ENCODE measurements at regions not wholly inside any gene's neighbourhood (a gene's known extent, or its start where the extent isn't known, plus 50 kb on each side); places are given as distances from the start of the nearest gene placed in this dataset.
"Not testable (repeated sequence)": the region's sequence is repeated elsewhere in the genome, so short reads cannot be mapped to it uniquely, and the experiment has no call there.

DNA sequence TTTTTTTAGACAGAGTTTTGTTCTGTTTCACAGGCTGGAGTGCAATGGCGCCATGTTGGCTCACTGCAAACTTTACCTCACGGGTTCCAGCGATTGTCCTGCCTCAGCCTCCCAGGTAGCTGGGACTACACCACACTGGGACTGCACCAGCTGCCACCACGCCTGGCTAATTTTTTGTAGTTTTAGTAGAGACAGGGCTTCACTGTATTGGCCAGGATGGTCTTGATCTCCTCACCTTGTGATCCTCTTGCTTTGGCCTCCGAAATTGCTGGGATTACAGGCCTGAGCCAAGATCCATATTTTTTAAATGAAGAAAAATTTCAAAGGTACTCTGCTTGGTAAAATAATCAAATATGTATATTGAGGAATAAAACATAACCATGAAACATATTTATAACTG, 195.8 kb upstream of the TPTE start:
- POLR2A ChIA-PET; H3K36me3 ChIP-seq (ENCODE audit: control insufficient read depth in 4 of 4, insufficient read depth in 4 of 4, low read length in 3 of 4); H3K27ac ChIP-seq (ENCODE audit: insufficient read depth in 1 of 2, low read depth in 1 of 2, low read length in 2 of 2, poor library complexity in 1 of 2, severe bottlenecking in 2 of 2); H3K27me3 ChIP-seq (replicated peaks in 2 of 5; ENCODE audit: control insufficient read depth in 4 of 5, insufficient read depth in 5 of 5, low read length in 4 of 5); H3K4me1 ChIP-seq (ENCODE audit: control extremely low read depth in 1 of 4, control insufficient read depth in 4 of 4, insufficient read depth in 4 of 4, low read length in 3 of 4); CTCF ChIA-PET: not testable (repeated sequence)
- DNase-seq: peak in 1 of 3 donors; percentile 79
- Histone ChIP-seq H3K4me3 (ENCODE audit: control insufficient read depth in 1 of 7, extremely low read depth in 1 of 7, insufficient read depth in 4 of 7, low read depth in 2 of 7, low read length in 6 of 7) (peak overlapping the region in 2 of 7 experiments; percentile 37 to 40), H3K9me3 (ENCODE audit: control extremely low read depth in 1 of 5, control insufficient read depth in 4 of 5, insufficient read depth in 2 of 5, low read depth in 1 of 5, low read length in 4 of 5) (peaks cover 1 to 28% (median 5%) of the 10 kb centered on the region in 5 experiments)
- 58% methylated on average over 5 of the region's 5 CpGs for WGBS (ENCODE audit: insufficient coverage)

- H3K27ac ChIP-seq (ENCODE audit: insufficient read depth in 1 of 2, low read depth in 1 of 2, low read length in 2 of 2, poor library complexity in 1 of 2, severe bottlenecking in 2 of 2); H3K4me1 ChIP-seq (ENCODE audit: control extremely low read depth in 1 of 4, control insufficient read depth in 4 of 4, insufficient read depth in 4 of 4, low read length in 3 of 4); H3K36me3 ChIP-seq (ENCODE audit: control insufficient read depth in 4 of 4, insufficient read depth in 4 of 4, low read length in 3 of 4); POLR2A ChIA-PET; CTCF ChIA-PET; DNase-seq; H3K4me3 ChIP-seq (ENCODE audit: control insufficient read depth in 1 of 7, extremely low read depth in 1 of 7, insufficient read depth in 4 of 7, low read depth in 2 of 7, low read length in 6 of 7); H3K27me3 ChIP-seq (replicated peaks in 2 of 5; ENCODE audit: control insufficient read depth in 4 of 5, insufficient read depth in 5 of 5, low read length in 4 of 5): not testable (repeated sequence)
- 93% methylated on average over 1 of the region's 2 CpGs for WGBS (ENCODE audit: insufficient coverage)
- H3K9me3 ChIP-seq (ENCODE audit: control extremely low read depth in 1 of 5, control insufficient read depth in 4 of 5, insufficient read depth in 2 of 5, low read depth in 1 of 5, low read length in 4 of 5): peaks cover 1 to 34% (median 9%) of the 10 kb centered on the region in 5 experiments
Measured at GRCh38 chr21:10326146-10326545, 195.2 kb upstream of the TPTE start.

- H3K27me3 ChIP-seq (replicated peaks in 2 of 5; ENCODE audit: control insufficient read depth in 4 of 5, insufficient read depth in 5 of 5, low read length in 4 of 5); POLR2A ChIA-PET; H3K4me3 ChIP-seq (ENCODE audit: control insufficient read depth in 1 of 7, extremely low read depth in 1 of 7, insufficient read depth in 4 of 7, low read depth in 2 of 7, low read length in 6 of 7); H3K4me1 ChIP-seq (ENCODE audit: control extremely low read depth in 1 of 4, control insufficient read depth in 4 of 4, insufficient read depth in 4 of 4, low read length in 3 of 4); CTCF ChIA-PET; H3K36me3 ChIP-seq (ENCODE audit: control insufficient read depth in 4 of 4, insufficient read depth in 4 of 4, low read length in 3 of 4); DNase-seq; H3K27ac ChIP-seq (ENCODE audit: insufficient read depth in 1 of 2, low read depth in 1 of 2, low read length in 2 of 2, poor library complexity in 1 of 2, severe bottlenecking in 2 of 2): not testable (repeated sequence)
- peaks cover 1 to 40% (median 13%) of the 10 kb centered on the region in 5 experiments for H3K9me3 ChIP-seq (ENCODE audit: control extremely low read depth in 1 of 5, control insufficient read depth in 4 of 5, insufficient read depth in 2 of 5, low read depth in 1 of 5, low read length in 4 of 5)
- 60% methylated on average over 5 of the region's 6 CpGs for WGBS (ENCODE audit: insufficient coverage)
Measured at GRCh38 chr21:10328646-10329045, 192.7 kb upstream of the TPTE start.

DNA sequence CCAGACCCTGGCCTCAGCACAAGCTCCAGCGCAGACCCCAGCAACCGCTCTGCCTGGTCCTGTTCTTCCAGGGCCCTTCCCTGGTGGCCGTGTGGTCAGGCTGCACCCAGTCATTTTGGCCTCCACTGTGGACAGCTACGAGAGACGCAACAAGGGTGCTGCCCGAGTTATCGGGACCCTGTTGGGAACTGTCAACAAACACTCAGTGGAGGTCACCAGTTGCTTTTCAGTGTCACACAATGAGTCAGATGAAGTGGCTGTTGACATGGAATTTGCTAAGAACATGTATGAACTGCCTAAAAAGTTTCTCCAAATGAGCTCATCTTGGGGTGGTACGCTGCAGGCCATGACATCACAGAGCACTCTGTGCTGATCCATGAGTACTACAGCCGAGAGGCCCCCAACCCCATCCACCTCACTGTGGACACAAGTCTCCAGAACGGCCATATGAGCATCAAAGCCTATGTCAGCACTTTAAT, 190.7 kb upstream of the TPTE start:
- H3K27ac ChIP-seq (ENCODE audit: insufficient read depth in 1 of 2, low read depth in 1 of 2, low read length in 2 of 2, poor library complexity in 1 of 2, severe bottlenecking in 2 of 2); POLR2A ChIA-PET; H3K4me3 ChIP-seq (ENCODE audit: control insufficient read depth in 1 of 7, extremely low read depth in 1 of 7, insufficient read depth in 4 of 7, low read depth in 2 of 7, low read length in 6 of 7); H3K4me1 ChIP-seq (ENCODE audit: control extremely low read depth in 1 of 4, control insufficient read depth in 4 of 4, insufficient read depth in 4 of 4, low read length in 3 of 4); H3K27me3 ChIP-seq (replicated peaks in 2 of 5; ENCODE audit: control insufficient read depth in 4 of 5, insufficient read depth in 5 of 5, low read length in 4 of 5); DNase-seq; H3K36me3 ChIP-seq (ENCODE audit: control insufficient read depth in 4 of 4, insufficient read depth in 4 of 4, low read length in 3 of 4); CTCF ChIA-PET: not testable (repeated sequence)
- H3K9me3 ChIP-seq (ENCODE audit: control extremely low read depth in 1 of 5, control insufficient read depth in 4 of 5, insufficient read depth in 2 of 5, low read depth in 1 of 5, low read length in 4 of 5): peaks cover 1 to 37% (median 13%) of the 10 kb centered on the region in 5 experiments
- 85% methylated on average over 9 of the region's 10 CpGs for WGBS (ENCODE audit: insufficient coverage)

DNA sequence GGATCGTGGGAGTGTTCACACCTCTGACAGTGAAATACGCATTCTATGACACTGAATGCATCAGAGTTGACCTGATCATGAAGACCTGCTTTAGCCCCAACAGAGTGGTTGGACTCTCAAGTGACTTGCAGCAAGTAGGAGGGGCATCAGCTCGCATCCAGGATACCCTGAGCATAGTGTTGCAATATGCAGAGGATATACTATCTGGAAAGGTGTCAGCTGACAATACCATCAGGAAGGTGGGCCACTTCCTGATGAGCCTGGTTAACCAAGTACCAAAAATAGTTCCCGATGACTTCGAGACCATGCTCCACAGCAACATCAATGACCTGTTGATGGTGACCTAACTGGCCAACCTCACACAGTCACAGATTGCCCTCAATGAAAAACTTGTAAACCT, 190.2 kb upstream of the TPTE start:
- H3K9me3 ChIP-seq (ENCODE audit: control extremely low read depth in 1 of 5, control insufficient read depth in 4 of 5, insufficient read depth in 2 of 5, low read depth in 1 of 5, low read length in 4 of 5): peaks cover 1 to 38% (median 13%) of the 10 kb centered on the region in 5 experiments
- POLR2A ChIA-PET; CTCF ChIA-PET; H3K27me3 ChIP-seq (replicated peaks in 2 of 5; ENCODE audit: control insufficient read depth in 4 of 5, insufficient read depth in 5 of 5, low read length in 4 of 5); H3K4me1 ChIP-seq (ENCODE audit: control extremely low read depth in 1 of 4, control insufficient read depth in 4 of 4, insufficient read depth in 4 of 4, low read length in 3 of 4); H3K27ac ChIP-seq (ENCODE audit: insufficient read depth in 1 of 2, low read depth in 1 of 2, low read length in 2 of 2, poor library complexity in 1 of 2, severe bottlenecking in 2 of 2); DNase-seq; H3K36me3 ChIP-seq (ENCODE audit: control insufficient read depth in 4 of 4, insufficient read depth in 4 of 4, low read length in 3 of 4); H3K4me3 ChIP-seq (ENCODE audit: control insufficient read depth in 1 of 7, extremely low read depth in 1 of 7, insufficient read depth in 4 of 7, low read depth in 2 of 7, low read length in 6 of 7): not testable (repeated sequence)
- 84% methylated on average over 5 of the region's 5 CpGs for WGBS (ENCODE audit: insufficient coverage)

GRCh38 chr21:10332935-10333334, 188.4 kb upstream of the TPTE start:
- H3K27ac ChIP-seq (ENCODE audit: insufficient read depth in 1 of 2, low read depth in 1 of 2, low read length in 2 of 2, poor library complexity in 1 of 2, severe bottlenecking in 2 of 2); H3K27me3 ChIP-seq (replicated peaks in 2 of 5; ENCODE audit: control insufficient read depth in 4 of 5, insufficient read depth in 5 of 5, low read length in 4 of 5); POLR2A ChIA-PET; DNase-seq; H3K4me1 ChIP-seq (ENCODE audit: control extremely low read depth in 1 of 4, control insufficient read depth in 4 of 4, insufficient read depth in 4 of 4, low read length in 3 of 4); CTCF ChIA-PET; H3K36me3 ChIP-seq (ENCODE audit: control insufficient read depth in 4 of 4, insufficient read depth in 4 of 4, low read length in 3 of 4); H3K4me3 ChIP-seq (ENCODE audit: control insufficient read depth in 1 of 7, extremely low read depth in 1 of 7, insufficient read depth in 4 of 7, low read depth in 2 of 7, low read length in 6 of 7): not testable (repeated sequence)
- peaks cover 0 to 32% (median 13%) of the 10 kb centered on the region in 5 experiments for H3K9me3 ChIP-seq (ENCODE audit: control extremely low read depth in 1 of 5, control insufficient read depth in 4 of 5, insufficient read depth in 2 of 5, low read depth in 1 of 5, low read length in 4 of 5)
- WGBS (ENCODE audit: insufficient coverage): no CpG with 5 or more reads among the region's 2 CpGs

DNA sequence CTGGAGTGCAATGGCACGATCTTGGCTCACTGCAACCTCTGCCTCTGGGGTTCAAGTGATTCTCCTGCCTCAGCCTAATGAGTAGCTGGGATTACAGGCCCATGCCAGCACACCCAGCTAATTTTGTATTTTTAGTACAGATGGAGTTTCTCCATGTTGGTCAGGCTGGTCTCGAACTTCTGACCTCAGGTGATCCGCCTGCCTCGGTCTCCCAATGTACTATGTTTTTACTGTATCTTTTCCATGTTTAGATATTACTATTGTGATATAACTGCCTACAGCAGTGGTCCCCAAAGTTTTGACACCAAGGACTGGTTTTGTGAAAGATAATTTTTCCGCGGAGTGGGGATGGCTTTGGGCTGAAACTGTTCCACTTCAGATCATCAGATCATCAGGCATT, 187.0 kb upstream of the TPTE start:
- H3K27me3 ChIP-seq (replicated peaks in 2 of 5; ENCODE audit: control insufficient read depth in 4 of 5, insufficient read depth in 5 of 5, low read length in 4 of 5); H3K4me1 ChIP-seq (ENCODE audit: control extremely low read depth in 1 of 4, control insufficient read depth in 4 of 4, insufficient read depth in 4 of 4, low read length in 3 of 4); DNase-seq; H3K4me3 ChIP-seq (ENCODE audit: control insufficient read depth in 1 of 7, extremely low read depth in 1 of 7, insufficient read depth in 4 of 7, low read depth in 2 of 7, low read length in 6 of 7); POLR2A ChIA-PET; H3K36me3 ChIP-seq (ENCODE audit: control insufficient read depth in 4 of 4, insufficient read depth in 4 of 4, low read length in 3 of 4); CTCF ChIA-PET; H3K27ac ChIP-seq (ENCODE audit: insufficient read depth in 1 of 2, low read depth in 1 of 2, low read length in 2 of 2, poor library complexity in 1 of 2, severe bottlenecking in 2 of 2): not testable (repeated sequence)
- H3K9me3 ChIP-seq (ENCODE audit: control extremely low read depth in 1 of 5, control insufficient read depth in 4 of 5, insufficient read depth in 2 of 5, low read depth in 1 of 5, low read length in 4 of 5): peaks cover 0 to 28% (median 15%) of the 10 kb centered on the region in 5 experiments
- 75% methylated on average over 4 of the region's 6 CpGs for WGBS (ENCODE audit: insufficient coverage)

Data from common myeloid progenitor, CD34-positive (primary cell).